Esophagus squamous epithelium (tissue), 4 donors: ENCODE measurements at regions not wholly inside any gene's neighbourhood (a gene's known extent, or its start where the extent isn't known, plus 50 kb on each side); places are given as distances from the start of the nearest gene placed in this dataset.

Experiments used
- POLR2A ChIP-seq, 4 donors: fragments of 450-650 bp; IDR thresholded peaks; one replicate each; pipeline ENCODE4 v1.6.1; 2017; ENCODE audit warnings: antibody characterized with exemption in 4 of 4, mild to moderate bottlenecking in 4 of 4, moderate library complexity in 3 of 4
- TF ChIP-seq, protein P1 (sequence below), 6 experiments: fragments of 450-650 bp in 4 of 6; fragments of 200-600 bp in 2 of 6; sonication (generic) in 2 of 6; IDR thresholded peaks; one replicate each; pipeline ENCODE4 v1.5.1; 2016 to 2019; ENCODE audit warnings: antibody characterized with exemption in 6 of 6, mild to moderate bottlenecking in 4 of 6, moderate library complexity in 4 of 6

GRCh38 chr7:47179812-47180515, 401.9 kb downstream of the TNS3 start:
- TF ChIP-seq, protein P1, sequence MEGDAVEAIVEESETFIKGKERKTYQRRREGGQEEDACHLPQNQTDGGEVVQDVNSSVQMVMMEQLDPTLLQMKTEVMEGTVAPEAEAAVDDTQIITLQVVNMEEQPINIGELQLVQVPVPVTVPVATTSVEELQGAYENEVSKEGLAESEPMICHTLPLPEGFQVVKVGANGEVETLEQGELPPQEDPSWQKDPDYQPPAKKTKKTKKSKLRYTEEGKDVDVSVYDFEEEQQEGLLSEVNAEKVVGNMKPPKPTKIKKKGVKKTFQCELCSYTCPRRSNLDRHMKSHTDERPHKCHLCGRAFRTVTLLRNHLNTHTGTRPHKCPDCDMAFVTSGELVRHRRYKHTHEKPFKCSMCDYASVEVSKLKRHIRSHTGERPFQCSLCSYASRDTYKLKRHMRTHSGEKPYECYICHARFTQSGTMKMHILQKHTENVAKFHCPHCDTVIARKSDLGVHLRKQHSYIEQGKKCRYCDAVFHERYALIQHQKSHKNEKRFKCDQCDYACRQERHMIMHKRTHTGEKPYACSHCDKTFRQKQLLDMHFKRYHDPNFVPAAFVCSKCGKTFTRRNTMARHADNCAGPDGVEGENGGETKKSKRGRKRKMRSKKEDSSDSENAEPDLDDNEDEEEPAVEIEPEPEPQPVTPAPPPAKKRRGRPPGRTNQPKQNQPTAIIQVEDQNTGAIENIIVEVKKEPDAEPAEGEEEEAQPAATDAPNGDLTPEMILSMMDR (IDR thresholded peaks at IDR 0.05): peak; percentile 29 to 74 (median 62)
- TF ChIP-seq POLR2A (IDR thresholded peaks at IDR 0.05): no peak
